Testis (tissue), 2 donors: ENCODE measurements at regions not wholly inside any gene's neighbourhood (a gene's known extent, or its start where the extent isn't known, plus 50 kb on each side); places are given as distances from the start of the nearest gene placed in this dataset.

Experiments
- POLR2A ChIP-seq: fragments of 450-650 bp; IDR thresholded peaks from one replicate; pipeline ENCODE4 v1.6.1; 2017; ENCODE audit warnings: antibody characterized with exemption, mild to moderate bottlenecking, moderate library complexity
- TF ChIP-seq, protein P1 (sequence below), 3 experiments: fragments of 450-650 bp in 2 of 3; fragments of 200-600 bp in 1 of 3; sonication (generic) in 1 of 3; IDR thresholded peaks; one replicate each; pipeline ENCODE4 v1.5.1; 2016 to 2019; ENCODE audit warnings: antibody characterized with exemption in 3 of 3, mild to moderate bottlenecking in 2 of 3, moderate library complexity in 1 of 3

- TF ChIP-seq, protein P1, sequence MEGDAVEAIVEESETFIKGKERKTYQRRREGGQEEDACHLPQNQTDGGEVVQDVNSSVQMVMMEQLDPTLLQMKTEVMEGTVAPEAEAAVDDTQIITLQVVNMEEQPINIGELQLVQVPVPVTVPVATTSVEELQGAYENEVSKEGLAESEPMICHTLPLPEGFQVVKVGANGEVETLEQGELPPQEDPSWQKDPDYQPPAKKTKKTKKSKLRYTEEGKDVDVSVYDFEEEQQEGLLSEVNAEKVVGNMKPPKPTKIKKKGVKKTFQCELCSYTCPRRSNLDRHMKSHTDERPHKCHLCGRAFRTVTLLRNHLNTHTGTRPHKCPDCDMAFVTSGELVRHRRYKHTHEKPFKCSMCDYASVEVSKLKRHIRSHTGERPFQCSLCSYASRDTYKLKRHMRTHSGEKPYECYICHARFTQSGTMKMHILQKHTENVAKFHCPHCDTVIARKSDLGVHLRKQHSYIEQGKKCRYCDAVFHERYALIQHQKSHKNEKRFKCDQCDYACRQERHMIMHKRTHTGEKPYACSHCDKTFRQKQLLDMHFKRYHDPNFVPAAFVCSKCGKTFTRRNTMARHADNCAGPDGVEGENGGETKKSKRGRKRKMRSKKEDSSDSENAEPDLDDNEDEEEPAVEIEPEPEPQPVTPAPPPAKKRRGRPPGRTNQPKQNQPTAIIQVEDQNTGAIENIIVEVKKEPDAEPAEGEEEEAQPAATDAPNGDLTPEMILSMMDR (IDR thresholded peaks at IDR 0.05), result no peak
- TF ChIP-seq POLR2A, result no peak
These were observed 1440.3 kb downstream of the PCDH9 start for GRCh38 chr13:65789815-65790214.
